GM23338 (cell line): ENCODE measurements at regions not wholly inside any gene's neighbourhood (a gene's known extent, or its start where the extent isn't known, plus 50 kb on each side); places are given as distances from the start of the nearest gene placed in this dataset. TPM values are rescaled to one million over a fixed set of nuclear protein-coding genes. Genes with fewer than 3 reads are reported as not detected.

ENCODE experiments used
- ATAC-seq: fragments of 200-7000 bp; cut with Tn5 transposase; 3 replicates; pipeline ENCODE4 v1.9.1; 2020
- DNase-seq: peaks from one replicate; pipeline ENCODE4 v3.0.0-alpha.2; 2015; ENCODE audit warnings: low spot score
- H2AFZ ChIP-seq: fragments of 200-600 bp; sonication (generic); 2 replicates; pipeline ENCODE4 v1.8.0; 2016; ENCODE audit warnings: antibody characterized with exemption, mild to moderate bottlenecking, moderate library complexity
- H3F3A ChIP-seq: fragments of 200-600 bp; sonication (generic); replicated peaks from 2 replicates; pipeline ENCODE4 v1.8.0; 2017; ENCODE audit warnings: antibody characterized with exemption, mixed run types, low read depth
- H3K27ac ChIP-seq: fragments of 200-600 bp; sonication (generic); 2 replicates; pipeline ENCODE4 v1.6.1; 2016; ENCODE audit warnings: low read depth
- H3K27me3 ChIP-seq: fragments of 200-600 bp; sonication (generic); 2 replicates; pipeline ENCODE4 v1.8.0; 2016; ENCODE audit warnings: mild to moderate bottlenecking, mixed run types, moderate library complexity; ENCODE audit not compliant: insufficient read depth
- H3K36me3 ChIP-seq: fragments of 200-600 bp; sonication (generic); 2 replicates; pipeline ENCODE4 v1.8.0; 2016; ENCODE audit warnings: mild to moderate bottlenecking; ENCODE audit not compliant: insufficient read depth
- H3K4me1 ChIP-seq: fragments of 200-600 bp; sonication (generic); 2 replicates; pipeline ENCODE4 v1.8.0; 2016; ENCODE audit warnings: mild to moderate bottlenecking, moderate library complexity; ENCODE audit not compliant: insufficient read depth
- H3K4me2 ChIP-seq: fragments of 200-600 bp; sonication (generic); 2 replicates; pipeline ENCODE4 v1.7.1; 2017; ENCODE audit warnings: mixed run types
- H3K4me3 ChIP-seq: fragments of 200-600 bp; sonication (generic); 2 replicates; pipeline ENCODE4 v1.6.1; 2016; ENCODE audit warnings: mixed run types
- H3K79me2 ChIP-seq: fragments of 200-600 bp; sonication (generic); replicated peaks from 2 replicates; pipeline ENCODE4 v1.8.0; 2017; ENCODE audit warnings: mild to moderate bottlenecking; ENCODE audit not compliant: insufficient read depth
- H3K9me2 ChIP-seq: fragments of 200-600 bp; sonication (generic); 2 replicates; pipeline ENCODE4 v1.8.0; 2017; ENCODE audit not compliant: insufficient read depth
- H4K20me1 ChIP-seq: fragments of 200-600 bp; sonication (generic); replicated peaks from 2 replicates; pipeline ENCODE4 v1.8.0; 2017; ENCODE audit warnings: mild to moderate bottlenecking; ENCODE audit not compliant: insufficient read depth
- H3K27ac Mint-ChIP-seq: 2 replicates; pipeline ENCODE4 v1.8.0; 2020; ENCODE audit warnings: inconsistent platforms, mild to moderate bottlenecking, moderate library complexity, mixed read lengths
- H3K27me3 Mint-ChIP-seq: 3 replicates; pipeline ENCODE4 v1.8.0; 2022; ENCODE audit warnings: low read depth, mild to moderate bottlenecking, moderate library complexity, mixed read lengths, inconsistent platforms; ENCODE audit not compliant: insufficient read depth, poor library complexity
- H3K36me3 Mint-ChIP-seq: 3 replicates; pipeline ENCODE4 v1.8.0; 2021; ENCODE audit warnings: low read depth, mild to moderate bottlenecking, inconsistent platforms, moderate library complexity, mixed read lengths
- H3K4me1 Mint-ChIP-seq: 3 replicates; pipeline ENCODE4 v1.8.0; 2020; ENCODE audit warnings: mild to moderate bottlenecking, inconsistent platforms, mixed read lengths
- H3K4me3 Mint-ChIP-seq: 3 replicates; pipeline ENCODE4 v1.8.0; 2021; ENCODE audit warnings: moderate library complexity, mild to moderate bottlenecking, inconsistent platforms, mixed read lengths
- H3K9me3 Mint-ChIP-seq: 3 replicates; pipeline ENCODE4 v1.8.0; 2020; ENCODE audit warnings: moderate library complexity, mild to moderate bottlenecking, inconsistent platforms, mixed read lengths
- CREB1 ChIP-seq: fragments of 250-450 bp; sonication (Bioruptor Pico); IDR thresholded peaks from 2 replicates; pipeline ENCODE4 v1.5.0; 2020; ENCODE audit warnings: low read depth, mild to moderate bottlenecking, moderate library complexity
- CTCF ChIP-seq, 2 experiments: fragments of 200-600 bp in 1 of 2; sonication (generic) in 1 of 2; conservative IDR thresholded peaks; 2 replicates each; pipeline versions ENCODE4 v1.5.1 to v1.6.1; 2016 to 2017; ENCODE audit warnings: antibody characterized with exemption in 2 of 2, low read depth in 2 of 2, mild to moderate bottlenecking in 2 of 2, moderate library complexity in 1 of 2
- EZH2 ChIP-seq: fragments of 200-600 bp; sonication (generic); IDR thresholded peaks from one replicate; pipeline ENCODE4 v1.8.0; 2017; ENCODE audit warnings: antibody characterized with exemption, mild to moderate bottlenecking, low read depth; ENCODE audit not compliant: unreplicated experiment
- EZH2phosphoT487 ChIP-seq: fragments of 200-600 bp; sonication (generic); IDR thresholded peaks from one replicate; pipeline ENCODE4 v1.8.1; 2018; ENCODE audit warnings: antibody characterized with exemption; ENCODE audit not compliant: unreplicated experiment
- NANOG ChIP-seq: IDR thresholded peaks from 2 replicates; pipeline ENCODE4 v1.6.1; 2016; ENCODE audit warnings: antibody characterized with exemption, borderline replicate concordance
- POLR2AphosphoS5 ChIP-seq: IDR thresholded peaks from 2 replicates; pipeline ENCODE4 v1.6.1; 2016; ENCODE audit warnings: antibody characterized with exemption, low read depth
- REST ChIP-seq: IDR thresholded peaks from one replicate; pipeline ENCODE4 v1.6.1; 2018; ENCODE audit warnings: antibody characterized with exemption; ENCODE audit not compliant: unreplicated experiment
- STAT1 ChIP-seq: IDR thresholded peaks from one replicate; pipeline ENCODE4 v1.6.1; 2016; ENCODE audit warnings: antibody characterized with exemption; ENCODE audit not compliant: unreplicated experiment
- ZNF114 ChIP-seq: fragments of 250-450 bp; sonication (Bioruptor Pico); IDR thresholded peaks from 2 replicates; pipeline ENCODE4 v1.5.0; 2020; ENCODE audit warnings: mild to moderate bottlenecking, moderate library complexity
- ZNF331 ChIP-seq: fragments of 250-450 bp; sonication (Bioruptor Pico); IDR thresholded peaks from 2 replicates; pipeline ENCODE4 v1.5.0; 2020; ENCODE audit warnings: low read depth, mild to moderate bottlenecking, moderate library complexity
- small RNA-seq: library from RNA; depleted of rRNA; stranded (forward); fragments of <200 nt; gene quantifications from one replicate; pipeline ENCODE3, GENCODE V24; 2014; ENCODE audit warnings: low replicate concordance

GRCh38 chr4:119678761-119679160 lies 50.2 kb upstream of the PDE5A start:
- H3K9me3 Mint-ChIP-seq = no peaks in the 10 kb centered on the region
- no peaks in the 10 kb centered on the region for H3K36me3 Mint-ChIP-seq
- Histone ChIP-seq H3K27ac (no peak overlapping the region), H4K20me1 (no peaks in the 10 kb centered on the region), H2AFZ (no peak overlapping the region), H3K4me2 (no peak overlapping the region), H3K4me3 (no peak overlapping the region), H3K27me3 (no peaks in the 10 kb centered on the region), H3K9me2 (no peaks in the 10 kb centered on the region), H3K4me1 (no peaks in the 10 kb centered on the region), H3K36me3 (no peaks in the 10 kb centered on the region), H3F3A (no peaks in the 10 kb centered on the region), H3K79me2 (no peaks in the 10 kb centered on the region)
- TF ChIP-seq NANOG (no peak), STAT1 (no peak), CREB1 (CRISPR knock-in tag) (no peak), EZH2phosphoT487 (no peak), POLR2AphosphoS5 (no peak), EZH2 (no peak), ZNF114 (CRISPR knock-in tag) (no peak), ZNF331 (CRISPR knock-in tag) (no peak), REST (no peak), CTCF (conservative IDR thresholded peaks at IDR 0.05; ENCODE audit: low read depth in 2 of 2) (no peak)
- H3K4me3 Mint-ChIP-seq = no peak overlapping the region
- no peaks in the 10 kb centered on the region for H3K27me3 Mint-ChIP-seq
- ATAC-seq = no peak
- H3K27ac Mint-ChIP-seq = no peak overlapping the region
- no peak for DNase-seq
- no peaks in the 10 kb centered on the region; the same call in 2 of the 3 replicates for H3K4me1 Mint-ChIP-seq

Small RNA genes lying in the stretch of these regions (small RNA-seq; reads per million reads assigned to genes)
- not detected for gene RF00019
